K562 (cell line): ENCODE measurements at regions not wholly inside any gene's neighbourhood (a gene's known extent, or its start where the extent isn't known, plus 50 kb on each side); places are given as distances from the start of the nearest gene placed in this dataset.

Experiments used
- CREM ChIP-seq: IDR thresholded peaks from 2 replicates; pipeline ENCODE4 v1.6.1; 2014; ENCODE audit warnings: antibody characterized with exemption, low read depth
- PHTF2 ChIP-seq: fragments of 250-450 bp; sonication (Bioruptor Pico); IDR thresholded peaks from 2 replicates; pipeline ENCODE4 v1.5.0; 2021; ENCODE audit warnings: mild to moderate bottlenecking
- SMARCC2 ChIP-seq: fragments of 450-650 bp; IDR thresholded peaks from 2 replicates; pipeline ENCODE4 v1.6.1; 2017; ENCODE audit warnings: antibody characterized with exemption, moderate library complexity, mild to moderate bottlenecking, low read depth
- TF ChIP-seq, protein P1 (sequence below): fragments of 250-450 bp; sonication (Bioruptor Pico); IDR thresholded peaks from 2 replicates; pipeline ENCODE4 v1.8.0; 2022; ENCODE audit warnings: moderate library complexity, mild to moderate bottlenecking, inconsistent platforms
- TF ChIP-seq, protein P2 (sequence below), 2 experiments: IDR thresholded peaks; 2 replicates each; pipeline ENCODE4 v1.6.1; 2012; ENCODE audit warnings: improper control_type of control experiment in 2 of 2, low read depth in 2 of 2, low read length in 2 of 2, borderline replicate concordance in 1 of 2
- TF ChIP-seq, protein P3 (sequence below), 3 experiments: IDR thresholded peaks in 2 of 3; conservative IDR thresholded peaks in 1 of 3; 2 replicates each; pipeline ENCODE4 v1.5.1; 2011 to 2012; ENCODE audit warnings: low read length in 3 of 3, mild to moderate bottlenecking in 3 of 3, control low read depth in 2 of 3, improper control_type of control experiment in 1 of 3, inconsistent platforms in 1 of 3, low read depth in 1 of 3, mixed read lengths in 1 of 3, moderate library complexity in 1 of 3; ENCODE audit not compliant: insufficient read depth in 2 of 3

DNA sequence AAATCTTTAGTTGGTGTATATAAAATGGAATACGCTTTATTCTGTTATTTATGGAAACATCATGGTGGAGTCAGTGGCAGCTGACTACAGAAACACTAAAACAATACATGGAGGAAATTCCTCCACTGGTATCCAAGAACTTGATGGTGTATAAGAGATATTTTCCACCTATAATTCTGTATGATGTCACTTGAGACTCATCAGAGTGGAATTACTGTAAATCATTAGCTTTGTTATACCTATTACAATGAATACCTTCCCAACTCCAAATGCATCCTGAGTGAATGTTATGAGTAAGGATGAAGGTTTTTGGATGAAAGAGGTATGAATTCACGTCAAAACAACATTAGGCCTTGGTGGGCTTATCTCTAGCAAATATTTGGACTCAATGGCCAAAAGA, 258.5 kb upstream of the SORL1-AS1 start:
- TF ChIP-seq, protein P1, sequence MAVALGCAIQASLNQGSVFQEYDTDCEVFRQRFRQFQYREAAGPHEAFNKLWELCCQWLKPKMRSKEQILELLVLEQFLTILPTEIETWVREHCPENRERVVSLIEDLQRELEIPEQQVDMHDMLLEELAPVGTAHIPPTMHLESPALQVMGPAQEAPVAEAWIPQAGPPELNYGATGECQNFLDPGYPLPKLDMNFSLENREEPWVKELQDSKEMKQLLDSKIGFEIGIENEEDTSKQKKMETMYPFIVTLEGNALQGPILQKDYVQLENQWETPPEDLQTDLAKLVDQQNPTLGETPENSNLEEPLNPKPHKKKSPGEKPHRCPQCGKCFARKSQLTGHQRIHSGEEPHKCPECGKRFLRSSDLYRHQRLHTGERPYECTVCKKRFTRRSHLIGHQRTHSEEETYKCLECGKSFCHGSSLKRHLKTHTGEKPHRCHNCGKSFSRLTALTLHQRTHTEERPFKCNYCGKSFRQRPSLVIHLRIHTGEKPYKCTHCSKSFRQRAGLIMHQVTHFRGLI (CRISPR knock-in tag): no peak
- TF ChIP-seq, protein P2, sequence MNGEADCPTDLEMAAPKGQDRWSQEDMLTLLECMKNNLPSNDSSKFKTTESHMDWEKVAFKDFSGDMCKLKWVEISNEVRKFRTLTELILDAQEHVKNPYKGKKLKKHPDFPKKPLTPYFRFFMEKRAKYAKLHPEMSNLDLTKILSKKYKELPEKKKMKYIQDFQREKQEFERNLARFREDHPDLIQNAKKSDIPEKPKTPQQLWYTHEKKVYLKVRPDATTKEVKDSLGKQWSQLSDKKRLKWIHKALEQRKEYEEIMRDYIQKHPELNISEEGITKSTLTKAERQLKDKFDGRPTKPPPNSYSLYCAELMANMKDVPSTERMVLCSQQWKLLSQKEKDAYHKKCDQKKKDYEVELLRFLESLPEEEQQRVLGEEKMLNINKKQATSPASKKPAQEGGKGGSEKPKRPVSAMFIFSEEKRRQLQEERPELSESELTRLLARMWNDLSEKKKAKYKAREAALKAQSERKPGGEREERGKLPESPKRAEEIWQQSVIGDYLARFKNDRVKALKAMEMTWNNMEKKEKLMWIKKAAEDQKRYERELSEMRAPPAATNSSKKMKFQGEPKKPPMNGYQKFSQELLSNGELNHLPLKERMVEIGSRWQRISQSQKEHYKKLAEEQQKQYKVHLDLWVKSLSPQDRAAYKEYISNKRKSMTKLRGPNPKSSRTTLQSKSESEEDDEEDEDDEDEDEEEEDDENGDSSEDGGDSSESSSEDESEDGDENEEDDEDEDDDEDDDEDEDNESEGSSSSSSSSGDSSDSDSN (IDR thresholded peaks at IDR 0.05; ENCODE audit: borderline replicate concordance in 1 of 2, low read depth in 2 of 2, low read length in 2 of 2): no peak
- TF ChIP-seq CREM: no peak
- TF ChIP-seq SMARCC2: no peak
- TF ChIP-seq, protein P3, sequence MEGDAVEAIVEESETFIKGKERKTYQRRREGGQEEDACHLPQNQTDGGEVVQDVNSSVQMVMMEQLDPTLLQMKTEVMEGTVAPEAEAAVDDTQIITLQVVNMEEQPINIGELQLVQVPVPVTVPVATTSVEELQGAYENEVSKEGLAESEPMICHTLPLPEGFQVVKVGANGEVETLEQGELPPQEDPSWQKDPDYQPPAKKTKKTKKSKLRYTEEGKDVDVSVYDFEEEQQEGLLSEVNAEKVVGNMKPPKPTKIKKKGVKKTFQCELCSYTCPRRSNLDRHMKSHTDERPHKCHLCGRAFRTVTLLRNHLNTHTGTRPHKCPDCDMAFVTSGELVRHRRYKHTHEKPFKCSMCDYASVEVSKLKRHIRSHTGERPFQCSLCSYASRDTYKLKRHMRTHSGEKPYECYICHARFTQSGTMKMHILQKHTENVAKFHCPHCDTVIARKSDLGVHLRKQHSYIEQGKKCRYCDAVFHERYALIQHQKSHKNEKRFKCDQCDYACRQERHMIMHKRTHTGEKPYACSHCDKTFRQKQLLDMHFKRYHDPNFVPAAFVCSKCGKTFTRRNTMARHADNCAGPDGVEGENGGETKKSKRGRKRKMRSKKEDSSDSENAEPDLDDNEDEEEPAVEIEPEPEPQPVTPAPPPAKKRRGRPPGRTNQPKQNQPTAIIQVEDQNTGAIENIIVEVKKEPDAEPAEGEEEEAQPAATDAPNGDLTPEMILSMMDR (IDR thresholded peaks at IDR 0.05 in 2 of 3, conservative IDR thresholded peaks at IDR 0.05 in 1 of 3; ENCODE audit: insufficient read depth in 2 of 3, low read depth in 1 of 3, low read length in 3 of 3): no peak
- TF ChIP-seq PHTF2 (CRISPR knock-in tag): no peak
